HEK293 (cell line): ENCODE measurements at regions not wholly inside any gene's neighbourhood (a gene's known extent, or its start where the extent isn't known, plus 50 kb on each side); places are given as distances from the start of the nearest gene placed in this dataset.
A peak's percentile ranks its signal among the peaks of the same experiment; 100 is the strongest.

ENCODE experiments used
- CTCF ChIP-seq: fragments of 450-650 bp; formaldehyde crosslinking; IDR thresholded peaks from 2 replicates; pipeline ENCODE4 v1.5.1; 2016; ENCODE audit warnings: missing biosample characterization, missing genetic modification characterization
- PBX3 ChIP-seq: sonication (generic); formaldehyde crosslinking; IDR thresholded peaks from 2 replicates; pipeline ENCODE4 v1.8.1; 2022; ENCODE audit warnings: mild to moderate bottlenecking, moderate library complexity, missing genetic modification reagents
- ZFP37 ChIP-seq: fragments of 450-650 bp; formaldehyde crosslinking; IDR thresholded peaks from 2 replicates; pipeline ENCODE4 v1.5.1; 2016; ENCODE audit warnings: missing biosample characterization, missing genetic modification characterization
- ZNF138 ChIP-seq: fragments of 450-650 bp; formaldehyde crosslinking; IDR thresholded peaks from 2 replicates; pipeline ENCODE4 v1.5.1; 2016; ENCODE audit warnings: missing biosample characterization, missing genetic modification characterization, borderline replicate concordance
- ZNF184 ChIP-seq: fragments of 450-650 bp; IDR thresholded peaks from 2 replicates; pipeline ENCODE4 v1.5.1; 2018; ENCODE audit warnings: missing biosample characterization, mild to moderate bottlenecking, missing genetic modification characterization
- ZNF639 ChIP-seq: fragments of 450-650 bp; formaldehyde crosslinking; IDR thresholded peaks from 2 replicates; pipeline ENCODE4 v1.5.1; 2016; ENCODE audit warnings: missing biosample characterization, missing genetic modification characterization
- ZNF670 ChIP-seq: fragments of 450-650 bp; formaldehyde crosslinking; IDR thresholded peaks from 2 replicates; pipeline ENCODE4 v1.5.1; 2016; ENCODE audit warnings: missing biosample characterization, missing genetic modification characterization, low read depth
- ZNF677 ChIP-seq: fragments of 450-650 bp; IDR thresholded peaks from 2 replicates; pipeline ENCODE4 v1.5.0; 2018; ENCODE audit warnings: missing biosample characterization, mild to moderate bottlenecking, missing genetic modification characterization, moderate library complexity
- ZNF776 ChIP-seq: fragments of 450-650 bp; formaldehyde crosslinking; IDR thresholded peaks from 2 replicates; pipeline ENCODE4 v1.5.0; 2017; ENCODE audit warnings: missing biosample characterization, missing genetic modification characterization, borderline replicate concordance
- ZNF830 ChIP-seq: fragments of 450-650 bp; IDR thresholded peaks from 2 replicates; pipeline ENCODE4 v1.5.0; 2018; ENCODE audit warnings: missing biosample characterization, missing genetic modification characterization, low read depth, mild to moderate bottlenecking, moderate library complexity

GRCh38 chr12:9331218-9331626 lies 123.0 kb upstream of the PZP start:
- no peak for TF ChIP-seq ZNF776 (tag by site-specific recombination)
- TF ChIP-seq ZNF670 (tag by site-specific recombination): no peak
- TF ChIP-seq CTCF (tag by site-specific recombination): peak; percentile 49
- TF ChIP-seq ZNF138 (tag by site-specific recombination): no peak
- TF ChIP-seq ZFP37: no peak
- TF ChIP-seq PBX3 (CRISPR knock-in tag): no peak
- TF ChIP-seq ZNF830 (tag by site-specific recombination): no peak
- TF ChIP-seq ZNF184 (tag by site-specific recombination): no peak
- TF ChIP-seq ZNF639 (tag by site-specific recombination): no peak
- no peak for TF ChIP-seq ZNF677 (tag by site-specific recombination)
